Lower leg skin (tissue), 4 donors: ENCODE measurements at regions not wholly inside any gene's neighbourhood (a gene's known extent, or its start where the extent isn't known, plus 50 kb on each side); places are given as distances from the start of the nearest gene placed in this dataset.

Experiments used
- DNase-seq, 2 donors: peaks; one replicate each; pipeline ENCODE4 v3.0.0-alpha.2; 2019; ENCODE audit warnings: low spot score in 2 of 2
- H3K4me3 ChIP-seq: fragments of 200-600 bp; sonication (generic); 2 replicates; pipeline ENCODE4 v1.5.1; 2017; ENCODE audit warnings: mild to moderate bottlenecking, low read depth; ENCODE audit not compliant: poor library complexity, severe bottlenecking
- POLR2A ChIP-seq, 2 donors: fragments of 450-650 bp; IDR thresholded peaks; one replicate each; pipeline ENCODE4 v1.6.1; 2016 to 2017; ENCODE audit warnings: antibody characterized with exemption in 2 of 2, mild to moderate bottlenecking in 1 of 2, moderate library complexity in 1 of 2
- WGBS, 2 donors: methylation state at CpG; one replicate each; pipeline ENCODE4 v1.1.5; 2018; 5-methylcytosine and 5-hydroxymethylcytosine counted together
- intact Hi-C: fragments of 100-400 bp; cut with DNase I; formaldehyde crosslinking; loops from one replicate; pipeline ENCODE4 v1.15.0; 2023; ENCODE audit warnings: low total_unique reads
- TF ChIP-seq, protein P1 (sequence below), 3 donors: fragments of 450-650 bp; IDR thresholded peaks; one replicate each; pipeline ENCODE4 v1.5.1; 2016; ENCODE audit warnings: antibody characterized with exemption in 3 of 3, mild to moderate bottlenecking in 3 of 3, moderate library complexity in 2 of 3

DNA sequence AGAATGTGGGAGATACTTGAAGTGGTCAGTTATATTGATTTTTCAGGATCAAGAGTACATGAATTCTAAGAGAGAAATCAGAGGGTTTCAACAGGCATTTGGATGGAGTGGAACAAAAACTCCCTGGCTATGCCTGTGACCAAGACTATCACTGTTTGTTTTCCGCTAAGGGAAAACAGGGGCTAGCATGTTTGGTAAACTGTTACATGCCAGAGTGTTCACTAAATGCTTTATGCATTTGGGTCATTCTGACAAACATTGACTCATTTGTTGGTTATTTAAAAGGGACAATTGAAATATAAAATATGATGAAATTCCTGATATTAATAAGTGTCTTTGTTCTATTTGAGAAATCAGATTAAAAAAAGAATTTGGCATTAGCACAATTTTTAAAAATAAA, 603.9 kb upstream of the KCNMB2 start:
- no peak for DNase-seq
- H3K4me3 ChIP-seq: no peak overlapping the region
- intact Hi-C loops: no loop called here
- TF ChIP-seq POLR2A (IDR thresholded peaks at IDR 0.05): no peak
- TF ChIP-seq, protein P1, sequence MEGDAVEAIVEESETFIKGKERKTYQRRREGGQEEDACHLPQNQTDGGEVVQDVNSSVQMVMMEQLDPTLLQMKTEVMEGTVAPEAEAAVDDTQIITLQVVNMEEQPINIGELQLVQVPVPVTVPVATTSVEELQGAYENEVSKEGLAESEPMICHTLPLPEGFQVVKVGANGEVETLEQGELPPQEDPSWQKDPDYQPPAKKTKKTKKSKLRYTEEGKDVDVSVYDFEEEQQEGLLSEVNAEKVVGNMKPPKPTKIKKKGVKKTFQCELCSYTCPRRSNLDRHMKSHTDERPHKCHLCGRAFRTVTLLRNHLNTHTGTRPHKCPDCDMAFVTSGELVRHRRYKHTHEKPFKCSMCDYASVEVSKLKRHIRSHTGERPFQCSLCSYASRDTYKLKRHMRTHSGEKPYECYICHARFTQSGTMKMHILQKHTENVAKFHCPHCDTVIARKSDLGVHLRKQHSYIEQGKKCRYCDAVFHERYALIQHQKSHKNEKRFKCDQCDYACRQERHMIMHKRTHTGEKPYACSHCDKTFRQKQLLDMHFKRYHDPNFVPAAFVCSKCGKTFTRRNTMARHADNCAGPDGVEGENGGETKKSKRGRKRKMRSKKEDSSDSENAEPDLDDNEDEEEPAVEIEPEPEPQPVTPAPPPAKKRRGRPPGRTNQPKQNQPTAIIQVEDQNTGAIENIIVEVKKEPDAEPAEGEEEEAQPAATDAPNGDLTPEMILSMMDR (IDR thresholded peaks at IDR 0.05): no peak
- WGBS, 2 donors: 73 to 79% methylated on average over 1 of the region's 1 CpG

- intact Hi-C loops: no loop called here
- TF ChIP-seq, protein P1 (IDR thresholded peaks at IDR 0.05): no peak
- TF ChIP-seq POLR2A (IDR thresholded peaks at IDR 0.05): no peak
These were observed 603.2 kb upstream of the KCNMB2 start for GRCh38 chr3:177932750-177933660.

DNA sequence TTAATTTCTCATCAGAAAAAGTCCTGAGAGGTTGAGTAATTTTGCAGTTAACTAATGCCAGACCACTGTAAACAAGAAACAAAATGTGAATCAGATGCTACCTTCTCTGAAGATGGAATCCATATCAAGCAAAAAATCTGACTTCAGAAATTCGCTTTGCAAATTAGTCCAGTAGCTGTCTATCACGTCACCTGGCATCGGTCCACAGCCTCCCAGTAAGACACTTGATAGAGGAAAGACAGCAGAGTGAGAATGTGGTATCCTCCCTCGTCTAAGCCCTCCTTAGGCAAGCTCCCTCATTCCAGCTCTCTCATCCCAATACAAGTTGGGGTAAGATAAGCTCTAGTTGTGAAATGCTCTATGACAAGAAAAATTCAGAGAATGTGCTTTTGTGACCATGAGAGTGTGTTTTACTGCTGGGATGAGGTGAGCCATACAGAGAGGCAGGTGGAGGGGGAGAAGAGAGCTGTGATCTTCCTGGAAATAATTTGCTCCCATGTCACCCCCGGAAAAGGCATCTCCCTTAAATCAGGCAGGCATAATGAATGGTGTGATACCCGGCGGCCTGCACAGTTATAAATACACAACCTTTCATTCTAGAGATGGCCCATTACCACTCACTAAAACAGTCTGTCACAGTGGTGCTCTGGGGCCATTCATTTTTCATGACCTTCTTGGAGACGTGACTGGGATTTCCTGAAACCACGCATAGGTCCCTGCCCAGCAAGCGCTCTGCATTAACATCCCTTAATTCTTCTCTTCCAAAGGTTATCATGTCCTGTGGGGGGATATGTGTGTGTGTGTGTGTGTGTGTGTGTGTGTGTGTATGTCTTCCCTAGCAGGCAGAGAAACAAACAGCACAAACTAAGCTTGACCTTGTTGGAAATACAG, 602.0 kb upstream of the KCNMB2 start:
- intact Hi-C loops: no loop called here
- WGBS, 2 donors: 64 to 67% methylated on average over 10 of the region's 10 CpGs
- H3K4me3 ChIP-seq: no peak overlapping the region
- DNase-seq: peak; percentile 40 to 89
- no peak for TF ChIP-seq POLR2A (IDR thresholded peaks at IDR 0.05)
- TF ChIP-seq, protein P1 (IDR thresholded peaks at IDR 0.05): no peak

More at GRCh38 chr3:177932750-177933660, 603.2 kb upstream of the KCNMB2 start:
- WGBS, 2 donors: 66% methylated on average over 5 of the region's 5 CpGs
- no peak for DNase-seq
- no peak overlapping the region for H3K4me3 ChIP-seq

DNA sequence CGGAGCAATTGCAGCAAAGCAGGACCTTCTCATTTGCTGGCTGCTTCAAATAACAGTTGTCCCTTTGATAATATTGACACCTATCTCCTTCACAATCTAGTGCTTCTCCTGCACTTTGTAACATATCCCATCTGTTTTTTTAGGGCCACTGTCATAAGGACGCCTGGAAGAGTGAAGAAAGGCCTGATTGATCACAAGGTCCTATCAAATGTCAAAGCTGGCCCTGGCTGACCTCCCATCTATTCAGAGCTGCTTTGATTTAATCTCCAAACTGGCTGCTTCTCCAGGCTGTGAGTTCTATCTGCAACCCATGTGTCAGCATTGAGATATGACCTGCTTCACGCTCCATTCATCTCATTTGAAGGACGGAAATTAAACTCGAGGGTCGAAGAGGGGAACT, 601.2 kb upstream of the KCNMB2 start:
- intact Hi-C loops: no loop called here
- H3K4me3 ChIP-seq: no peak overlapping the region
- TF ChIP-seq POLR2A (IDR thresholded peaks at IDR 0.05): no peak
- TF ChIP-seq, protein P1 (IDR thresholded peaks at IDR 0.05): no peak
- 87% methylated on average over 6 of the region's 6 CpGs for WGBS, 2 donors
- DNase-seq: no peak

GRCh38 chr3:177936721-177937120, 599.5 kb upstream of the KCNMB2 start:
- DNase-seq: no peak
- TF ChIP-seq, protein P1 (IDR thresholded peaks at IDR 0.05): no peak
- no peak for TF ChIP-seq POLR2A (IDR thresholded peaks at IDR 0.05)
- H3K4me3 ChIP-seq: no peak overlapping the region
- WGBS, 2 donors: 92 to 95% methylated on average over 2 of the region's 2 CpGs
- intact Hi-C loops: no loop called here
